Hepatic stellate cell (primary cell): ENCODE measurements at regions not wholly inside any gene's neighbourhood (a gene's known extent, or its start where the extent isn't known, plus 50 kb on each side); places are given as distances from the start of the nearest gene placed in this dataset.
"Not testable (repeated sequence)": the region's sequence is repeated elsewhere in the genome, so short reads cannot be mapped to it uniquely, and the experiment has no call there.

Experiments
- DNase-seq: peaks from one replicate; pipeline ENCODE4 v3.0.0; 2011; ENCODE audit warnings: low spot score

DNA sequence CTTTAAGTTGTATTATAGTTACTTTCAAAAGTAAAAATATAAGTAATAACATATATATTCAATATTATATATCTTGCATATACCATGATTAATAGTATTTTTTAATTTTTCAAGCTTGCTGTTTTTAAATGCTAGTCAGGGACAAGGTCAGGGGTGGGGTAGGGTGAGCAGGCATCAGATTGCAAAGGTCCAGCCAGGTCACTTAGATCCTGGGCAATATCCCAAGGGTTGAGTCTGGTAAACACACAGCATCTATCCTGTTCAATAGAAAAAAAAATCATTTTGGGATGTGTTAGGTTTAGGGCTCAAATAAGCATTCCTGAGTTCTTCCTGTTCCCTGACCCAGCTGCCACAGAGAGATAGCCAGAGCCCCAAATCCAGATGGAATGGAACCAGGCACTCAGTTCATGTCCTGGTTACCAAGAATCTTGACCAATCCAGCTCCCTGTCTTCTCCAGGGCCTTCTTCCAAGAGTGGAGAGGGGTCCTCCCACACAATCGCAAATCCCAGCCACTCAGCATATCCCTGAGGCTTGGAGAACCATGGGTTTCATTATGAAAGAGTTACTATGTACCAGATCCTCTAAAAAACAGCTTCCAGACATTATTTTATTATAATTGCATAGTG is 134.9 kb upstream of the TOP1 start:
- DNase-seq: no peak

- no peak for DNase-seq
Observed at GRCh38 chr20:40894237-40894630, 134.4 kb upstream of the TOP1 start.

DNA sequence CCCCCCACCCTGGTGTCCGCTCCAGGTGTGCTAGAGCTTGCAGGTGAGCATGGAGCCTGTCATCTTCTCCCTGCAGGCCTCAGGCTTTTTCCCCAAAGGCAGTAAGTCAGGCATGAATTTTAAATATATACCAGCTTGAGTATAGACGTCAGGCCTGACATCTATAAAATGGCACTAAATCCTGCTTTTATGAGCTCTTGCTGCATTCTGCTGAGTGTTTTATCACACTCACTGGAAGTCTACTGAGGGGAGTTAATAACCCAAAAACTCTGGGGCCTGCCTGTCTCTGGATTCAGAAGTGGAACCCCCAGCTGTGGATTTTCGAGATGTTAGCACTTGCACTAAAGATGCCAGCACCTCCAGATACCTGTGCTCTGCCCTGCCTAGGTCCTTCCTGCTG is 133.4 kb upstream of the TOP1 start:
- no peak for DNase-seq

DNA sequence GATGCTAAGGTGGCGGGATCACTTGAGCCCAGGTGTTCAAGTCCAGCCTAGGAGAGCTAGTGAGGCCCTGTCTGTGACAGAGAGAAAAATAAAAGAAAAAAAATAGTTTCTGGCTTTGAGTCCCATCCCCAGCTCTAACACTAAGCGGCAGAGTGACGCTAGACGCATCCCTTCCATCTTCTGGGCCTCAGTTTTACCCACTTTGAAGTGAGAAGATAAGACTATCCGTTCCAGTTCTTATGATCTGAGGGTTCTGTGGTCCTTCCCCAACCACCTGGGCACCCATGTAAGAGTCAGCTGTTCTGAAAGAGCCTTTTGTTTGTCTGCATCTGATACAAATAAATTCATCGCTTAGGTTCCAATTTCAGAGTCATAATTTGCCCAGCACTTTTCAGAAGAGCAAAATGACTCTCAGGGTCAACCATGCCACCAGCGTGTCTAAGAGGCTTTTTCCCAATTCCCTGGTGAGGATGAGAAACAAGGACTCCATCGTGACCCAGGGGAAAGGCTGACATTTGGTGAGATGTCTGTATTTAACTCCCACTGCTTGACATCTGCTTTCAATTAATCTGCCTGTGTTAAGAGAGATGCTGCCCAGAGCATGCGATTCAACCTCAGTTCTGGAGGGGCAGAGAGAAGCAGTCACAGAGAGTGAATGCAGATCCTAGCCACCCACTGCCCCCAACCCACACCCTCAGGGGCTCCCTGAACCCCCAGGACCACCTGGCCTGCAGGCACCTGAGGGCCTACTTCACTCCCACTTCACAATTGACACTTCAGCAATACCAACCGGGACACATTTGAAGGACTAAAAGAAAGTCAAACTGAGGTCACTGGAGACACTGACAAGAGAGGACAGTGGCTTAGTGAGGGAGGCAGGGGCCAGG is 131.6 kb upstream of the TOP1 start:
- no peak for DNase-seq

GRCh38 chr20:40899344-40899743 is 129.3 kb upstream of the TOP1 start:
- no peak for DNase-seq

DNA sequence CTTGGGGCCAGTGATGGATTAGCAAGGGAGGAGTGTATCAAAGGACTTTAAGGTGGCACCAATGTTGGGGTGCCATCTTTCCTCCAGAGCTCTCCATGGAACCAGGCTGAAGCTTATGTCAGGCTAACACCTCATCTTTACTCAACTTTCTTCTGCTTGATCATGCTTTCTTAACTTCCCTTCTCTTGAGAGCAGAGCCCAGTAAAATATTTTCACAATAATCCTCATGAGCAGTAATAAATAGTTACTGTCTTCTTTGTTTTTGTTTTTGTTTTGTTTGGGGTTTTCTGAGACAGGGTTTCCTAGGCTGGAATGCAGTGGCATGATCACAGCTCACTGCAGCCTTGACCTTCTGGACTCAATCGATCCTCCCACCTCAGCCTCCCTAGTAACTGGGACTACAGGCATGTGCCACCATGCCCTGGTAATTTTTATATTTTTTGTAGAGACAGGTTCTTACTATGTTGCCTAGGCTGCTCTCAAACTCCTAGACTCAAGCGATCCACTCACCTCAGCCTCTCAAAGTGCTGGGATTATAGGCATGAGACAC is 127.9 kb upstream of the TOP1 start:
- no peak for DNase-seq

GRCh38 chr20:40902661-40903060 is 126.0 kb upstream of the TOP1 start:
- no peak for DNase-seq

DNA sequence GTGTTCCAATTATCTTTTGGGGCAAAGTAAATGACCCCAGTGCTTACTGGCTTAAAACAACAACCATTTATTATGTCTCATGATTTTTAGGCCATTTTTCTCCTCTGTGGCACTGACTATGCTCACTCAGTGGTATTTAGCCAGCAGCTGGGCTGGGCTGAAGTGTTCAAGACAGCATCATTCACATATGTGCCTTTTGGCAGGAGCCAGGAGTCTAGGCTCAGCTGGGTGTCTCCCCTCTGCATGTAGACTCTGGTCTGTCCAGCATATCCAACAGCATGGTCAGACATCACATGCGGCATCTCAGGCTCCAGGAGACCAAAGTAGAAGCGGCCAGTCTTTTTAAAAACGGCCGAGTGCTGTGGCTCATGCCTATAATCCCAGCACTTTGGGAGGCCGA is 120.3 kb upstream of the TOP1 start:
- no peak for DNase-seq

- not testable (repeated sequence) for DNase-seq
Observed at GRCh38 chr20:40909489-40909888, 119.1 kb upstream of the TOP1 start.

- DNase-seq: not testable (repeated sequence)
Observed at GRCh38 chr20:40910436-40910835, 118.2 kb upstream of the TOP1 start.

- not testable (repeated sequence) for DNase-seq
Observed at GRCh38 chr20:40911152-40911551, 117.5 kb upstream of the TOP1 start.

- no peak for DNase-seq
Observed at GRCh38 chr20:40913224-40914185, 115.1 kb upstream of the TOP1 start.

- DNase-seq: no peak
Observed at GRCh38 chr20:40915756-40916155, 112.9 kb upstream of the TOP1 start.

GRCh38 chr20:40916276-40916675 is 112.3 kb upstream of the TOP1 start:
- no peak for DNase-seq

GRCh38 chr20:40920291-40920690 is 108.3 kb upstream of the TOP1 start:
- DNase-seq: no peak

- no peak for DNase-seq
Observed at GRCh38 chr20:40922865-40923264, 105.8 kb upstream of the TOP1 start.

DNA sequence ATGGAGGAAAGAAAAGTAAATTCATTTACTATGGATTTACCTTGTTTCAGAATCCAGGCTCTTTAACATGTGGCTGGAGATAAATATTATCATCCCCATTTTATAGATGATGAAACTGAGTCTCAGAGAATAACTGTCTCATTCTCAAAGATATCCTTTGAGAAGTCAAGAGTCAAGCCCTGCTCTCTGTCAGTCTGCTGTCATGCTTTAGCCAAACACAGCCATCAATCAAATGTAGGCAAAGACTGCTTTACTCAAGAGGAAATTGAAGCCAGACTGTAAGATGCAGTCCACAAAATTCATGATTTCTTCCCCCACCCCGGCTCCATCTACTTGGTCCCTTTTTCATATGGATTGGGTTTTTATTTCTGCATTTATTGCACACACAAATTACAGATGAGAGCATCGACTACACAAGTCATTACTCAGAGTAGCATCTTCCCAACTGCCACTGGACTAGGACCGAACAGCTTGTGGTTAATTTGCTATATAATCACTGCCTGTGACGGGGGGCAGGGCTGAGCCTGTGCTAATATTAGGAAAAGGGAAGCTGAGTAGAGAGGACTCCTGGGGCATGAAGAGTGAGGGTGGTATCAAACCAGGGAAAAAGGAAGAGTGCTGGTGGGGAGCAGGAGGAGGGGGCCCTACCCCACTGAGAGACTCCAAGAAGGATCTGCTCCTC is 102.7 kb upstream of the TOP1 start:
- no peak for DNase-seq

- no peak for DNase-seq
Observed at GRCh38 chr20:40926928-40927327, 101.7 kb upstream of the TOP1 start.

DNA sequence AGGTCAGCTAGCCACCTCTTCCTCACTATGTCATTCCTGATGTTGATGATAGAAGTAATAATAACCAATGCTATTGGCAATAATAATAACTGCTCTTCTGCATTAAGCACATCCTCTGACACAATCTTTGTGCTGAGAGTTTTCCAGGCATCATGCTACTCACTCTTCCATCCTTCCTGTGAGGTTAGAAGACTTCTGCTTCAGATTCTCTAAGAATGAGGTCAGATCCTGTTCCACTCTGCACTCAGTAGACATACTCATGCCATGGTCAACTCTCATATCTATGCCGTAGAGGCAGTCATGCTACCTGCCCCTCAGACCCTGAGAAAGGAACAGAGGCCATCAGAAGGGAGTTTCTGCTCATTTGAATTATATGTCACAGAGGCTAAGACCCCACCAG is 98.1 kb upstream of the TOP1 start:
- DNase-seq: no peak

- DNase-seq: no peak
Observed at GRCh38 chr20:40931410-40932044, 97.1 kb upstream of the TOP1 start.

- DNase-seq: no peak
Observed at GRCh38 chr20:40932436-40932835, 96.2 kb upstream of the TOP1 start.
